Activated CD4-positive, alpha-beta T cell treated with anti-CD3 and anti-CD28 coated beads, Interleukin-2, amount 50 U/mL, for 16 hours (primary cell): ENCODE measurements at regions not wholly inside any gene's neighbourhood (a gene's known extent, or its start where the extent isn't known, plus 50 kb on each side); places are given as distances from the start of the nearest gene placed in this dataset.

ENCODE experiments used
- DNase-seq: peaks from one replicate; pipeline ENCODE4 v3.0.0-alpha.2; 2020

GRCh38 chr7:136664537-136664936 is 203.9 kb upstream of the CHRM2 start:
- DNase-seq = no peak

- no peak for DNase-seq
These were observed 210.9 kb upstream of the CHRM2 start for GRCh38 chr7:136657482-136657921.

- no peak for DNase-seq
These were observed 211.9 kb upstream of the CHRM2 start for GRCh38 chr7:136656516-136656915.

GRCh38 chr7:136655414-136655813 is 213.0 kb upstream of the CHRM2 start:
- DNase-seq = no peak

- DNase-seq = no peak
These were observed 214.0 kb upstream of the CHRM2 start for GRCh38 chr7:136654406-136654805.

- no peak for DNase-seq
These were observed 215.6 kb upstream of the CHRM2 start for GRCh38 chr7:136652635-136653370.

GRCh38 chr7:136640977-136641376 is 227.5 kb upstream of the CHRM2 start:
- no peak for DNase-seq

- no peak for DNase-seq
These were observed 230.6 kb upstream of the CHRM2 start for GRCh38 chr7:136637813-136638212.

- DNase-seq = no peak
These were observed 232.7 kb upstream of the CHRM2 start for GRCh38 chr7:136635751-136636150.

GRCh38 chr7:136618818-136619217 is 249.6 kb upstream of the CHRM2 start:
- no peak for DNase-seq

GRCh38 chr7:136617176-136617575 is 251.3 kb upstream of the CHRM2 start:
- no peak for DNase-seq

GRCh38 chr7:136605532-136606329 is 262.7 kb upstream of the CHRM2 start:
- no peak for DNase-seq

- DNase-seq = no peak
These were observed 266.7 kb upstream of the CHRM2 start for GRCh38 chr7:136601772-136602171.

- DNase-seq = no peak
These were observed 268.0 kb upstream of the CHRM2 start for GRCh38 chr7:136600475-136600874.

GRCh38 chr7:136594739-136595144 is 273.7 kb upstream of the CHRM2 start:
- DNase-seq = no peak

- DNase-seq = no peak
These were observed 280.2 kb upstream of the CHRM2 start for GRCh38 chr7:136588216-136588615.

GRCh38 chr7:136585954-136586670 is 282.3 kb upstream of the CHRM2 start:
- no peak for DNase-seq

- no peak for DNase-seq
These were observed 302.0 kb upstream of the CHRM2 start for GRCh38 chr7:136566491-136566890.

GRCh38 chr7:136555933-136556332 is 312.5 kb upstream of the CHRM2 start:
- no peak for DNase-seq

- no peak for DNase-seq
These were observed 316.8 kb upstream of the CHRM2 start for GRCh38 chr7:136551618-136552017.

- DNase-seq = no peak
These were observed 318.7 kb upstream of the CHRM2 start for GRCh38 chr7:136549756-136550155.

GRCh38 chr7:136533732-136534131 is 334.7 kb upstream of the CHRM2 start:
- no peak for DNase-seq

GRCh38 chr7:136530831-136531230 is 337.6 kb upstream of the CHRM2 start:
- no peak for DNase-seq

GRCh38 chr7:136528329-136528728 is 340.1 kb upstream of the CHRM2 start:
- DNase-seq = no peak
